ENCODE measurements at regions not wholly inside any gene's neighbourhood (a gene's known extent, or its start where the extent isn't known, plus 50 kb on each side); places are given as distances from the start of the nearest gene placed in this dataset.
"Not testable (repeated sequence)": the region's sequence is repeated elsewhere in the genome, so short reads cannot be mapped to it uniquely, and the experiment has no call there.

- no peak for DNase-seq
Observed at GRCh38 chr6:77063494-77063893, 399.8 kb downstream of the HTR1B start.

GRCh38 chr6:77055711-77056110 is 407.6 kb downstream of the HTR1B start:
- DNase-seq = no peak

GRCh38 chr6:77040568-77041195 is 422.6 kb downstream of the HTR1B start:
- no peak for DNase-seq

- DNase-seq = no peak
Observed at GRCh38 chr6:77038807-77039206, 424.5 kb downstream of the HTR1B start.

DNA sequence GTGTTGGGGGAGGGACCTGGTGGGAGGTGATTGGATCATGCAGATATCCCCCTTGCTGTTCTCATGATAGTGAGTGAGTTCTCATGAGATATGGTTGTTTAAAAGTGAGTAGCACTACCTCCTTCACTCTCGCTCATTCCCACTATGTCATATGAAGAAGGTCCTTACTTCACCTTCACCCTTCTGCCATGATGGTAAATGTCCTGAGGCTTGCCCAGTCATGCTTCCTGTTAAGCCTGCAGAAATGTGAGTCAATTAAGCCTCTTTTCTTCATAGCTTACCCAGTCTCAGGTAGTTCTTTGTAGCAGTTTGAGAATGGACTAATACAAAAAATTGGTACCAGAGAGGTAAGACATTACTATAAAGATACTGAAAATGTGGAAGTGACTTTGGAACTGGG is 425.9 kb downstream of the HTR1B start:
- no peak for DNase-seq

DNA sequence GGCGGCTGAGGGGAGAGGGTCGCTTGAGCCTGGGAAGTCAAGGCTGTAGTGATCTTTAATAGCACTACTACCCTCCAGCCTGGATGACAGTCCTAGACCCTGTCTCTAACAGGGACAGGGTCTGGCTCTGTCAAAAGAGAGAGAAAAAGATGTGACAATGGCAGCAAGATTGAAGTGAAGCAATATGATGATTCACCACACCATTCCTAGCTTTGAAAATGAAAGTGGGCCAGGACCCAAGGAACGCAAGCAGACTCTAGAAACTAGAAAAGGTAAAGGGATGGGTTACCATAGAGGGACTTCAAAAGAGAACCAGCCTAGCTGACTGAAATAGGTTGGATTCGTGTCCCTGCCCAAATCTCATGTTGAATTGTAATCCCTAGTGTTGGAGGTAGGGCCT is 426.9 kb downstream of the HTR1B start:
- DNase-seq = no peak

DNA sequence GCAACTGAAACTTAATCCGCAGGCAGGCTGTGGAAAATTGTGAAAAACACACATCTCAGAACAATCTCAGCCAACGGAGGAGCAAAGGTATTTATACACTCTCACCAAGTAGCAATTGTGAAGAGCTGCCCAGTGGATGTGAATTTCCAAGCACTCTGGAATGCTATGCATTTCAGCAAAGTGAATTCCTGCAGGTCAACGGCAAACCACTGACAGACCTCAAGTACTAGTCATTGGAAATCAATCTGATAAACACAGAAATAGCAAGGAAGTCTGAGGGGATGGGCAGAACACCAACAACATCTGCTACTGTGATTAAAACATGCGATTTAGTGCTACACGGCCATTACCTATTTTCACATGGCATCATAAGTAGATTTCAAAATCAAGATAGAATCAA is 429.1 kb downstream of the HTR1B start:
- DNase-seq = no peak

DNA sequence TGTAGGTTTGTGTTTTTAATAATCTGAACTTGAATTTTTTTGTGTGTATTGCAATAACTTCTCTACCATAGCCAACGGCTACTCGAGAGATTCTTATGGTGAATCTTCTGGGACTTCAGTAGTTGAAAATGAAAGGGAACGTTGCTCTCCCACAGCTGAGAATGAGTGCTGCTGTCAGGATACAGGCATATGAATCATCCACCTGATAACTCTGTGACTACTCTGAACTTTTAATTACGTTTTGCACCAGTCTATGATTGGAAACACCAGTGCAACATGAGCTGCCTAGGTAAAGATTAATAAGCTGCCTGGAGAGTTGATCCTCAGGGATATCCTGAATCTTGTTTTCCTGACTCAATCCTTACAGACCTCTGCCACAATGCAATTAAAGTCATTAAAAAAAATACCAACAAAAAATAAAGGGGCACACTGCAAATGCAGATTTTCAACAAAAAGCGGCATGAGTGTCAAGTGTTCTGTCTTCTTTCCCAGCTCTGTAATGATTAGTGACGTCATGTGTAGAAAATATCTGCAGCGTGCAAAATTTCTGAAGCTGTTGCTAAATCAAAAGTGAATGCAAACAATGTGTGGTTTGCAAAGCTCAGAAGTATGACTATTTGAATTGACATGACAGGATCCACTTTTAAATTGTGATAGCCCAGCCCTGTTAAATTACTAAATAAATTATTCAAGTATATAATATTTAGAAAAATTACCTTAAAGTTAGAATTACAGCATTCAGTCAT is 432.2 kb downstream of the HTR1B start:
- no peak for DNase-seq

GRCh38 chr6:77026341-77026740 is 436.9 kb downstream of the HTR1B start:
- DNase-seq = no peak

DNA sequence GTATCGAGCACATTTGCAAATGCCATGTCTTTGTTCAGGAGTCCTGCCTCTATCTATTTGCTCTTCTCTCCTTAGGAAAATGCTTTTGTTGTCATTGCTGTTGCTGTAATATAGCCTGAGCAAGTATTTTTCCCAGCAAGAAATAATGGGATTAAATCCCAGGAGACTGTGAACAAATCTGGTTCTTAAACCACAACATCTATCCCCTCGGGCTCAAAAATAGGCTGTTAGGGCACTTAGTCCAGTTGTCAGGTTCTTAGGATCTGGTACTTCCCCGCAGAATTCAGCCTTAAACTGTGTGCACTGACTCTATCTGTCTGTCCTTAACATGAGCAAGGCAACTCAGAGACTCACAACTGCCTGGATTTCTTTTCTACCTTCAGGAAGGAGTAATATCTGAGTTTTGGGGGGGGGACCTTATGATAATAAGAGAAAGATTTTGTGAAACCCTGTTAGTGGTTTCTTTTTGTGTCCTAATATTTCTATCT is 437.5 kb downstream of the HTR1B start:
- no peak for DNase-seq

DNA sequence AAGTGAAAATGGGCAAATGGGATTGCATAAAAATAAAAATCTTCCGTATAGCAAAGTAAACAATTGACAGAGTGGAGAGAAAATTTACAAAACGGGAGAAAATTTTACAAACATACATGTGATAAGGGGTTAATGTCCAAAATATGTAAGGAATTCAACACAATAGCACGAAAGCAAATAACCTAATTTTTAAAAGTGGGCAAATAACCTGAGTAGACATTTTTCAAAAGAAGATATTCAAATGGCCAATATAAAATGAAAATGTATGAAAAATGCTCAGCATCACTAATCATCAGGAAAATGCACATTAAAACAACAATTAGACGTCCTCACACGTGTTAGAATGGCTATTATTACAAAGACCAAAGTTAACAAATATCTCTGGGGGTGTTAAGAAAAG is 441.5 kb downstream of the HTR1B start:
- no peak for DNase-seq

DNA sequence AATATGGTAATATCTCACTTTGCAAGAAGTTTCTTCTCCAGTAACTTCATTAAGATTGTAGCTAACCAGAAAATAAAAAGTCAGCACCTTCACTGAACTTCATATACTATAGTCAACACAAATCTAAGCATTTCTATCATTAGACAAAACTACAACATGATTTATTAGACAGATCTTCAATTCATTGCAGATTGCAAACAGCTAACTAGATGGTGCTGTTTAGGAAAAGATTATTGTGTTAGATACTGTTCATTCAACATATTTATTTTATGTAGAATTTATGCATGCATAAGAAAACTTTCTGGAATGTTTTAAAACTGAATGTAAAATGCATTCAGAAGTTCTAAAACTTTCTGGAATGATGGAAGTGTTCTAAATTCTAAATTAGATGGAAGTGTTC is 442.1 kb downstream of the HTR1B start:
- no peak for DNase-seq

GRCh38 chr6:77019081-77019480 is 444.2 kb downstream of the HTR1B start:
- no peak for DNase-seq

GRCh38 chr6:77017537-77017936 is 445.8 kb downstream of the HTR1B start:
- DNase-seq = no peak

DNA sequence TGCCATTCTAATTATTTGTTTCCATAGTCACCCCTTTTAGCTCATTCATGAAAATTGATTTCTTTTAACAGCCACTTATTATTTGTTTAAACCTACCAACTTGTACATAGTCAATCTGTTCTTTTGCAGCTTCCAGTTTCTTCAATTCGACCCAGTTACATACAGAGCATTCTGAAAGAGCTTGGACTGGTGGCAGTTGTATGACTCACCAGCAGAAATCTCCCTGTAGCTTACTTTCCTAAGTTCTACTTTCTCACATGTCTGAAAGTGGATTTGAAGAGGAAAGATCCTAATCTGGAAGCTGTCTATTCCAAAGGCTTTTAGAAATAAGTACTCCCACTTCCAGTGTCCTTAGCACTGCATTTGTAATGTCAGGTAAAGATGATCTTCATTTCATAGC is 447.9 kb downstream of the HTR1B start:
- no peak for DNase-seq

DNA sequence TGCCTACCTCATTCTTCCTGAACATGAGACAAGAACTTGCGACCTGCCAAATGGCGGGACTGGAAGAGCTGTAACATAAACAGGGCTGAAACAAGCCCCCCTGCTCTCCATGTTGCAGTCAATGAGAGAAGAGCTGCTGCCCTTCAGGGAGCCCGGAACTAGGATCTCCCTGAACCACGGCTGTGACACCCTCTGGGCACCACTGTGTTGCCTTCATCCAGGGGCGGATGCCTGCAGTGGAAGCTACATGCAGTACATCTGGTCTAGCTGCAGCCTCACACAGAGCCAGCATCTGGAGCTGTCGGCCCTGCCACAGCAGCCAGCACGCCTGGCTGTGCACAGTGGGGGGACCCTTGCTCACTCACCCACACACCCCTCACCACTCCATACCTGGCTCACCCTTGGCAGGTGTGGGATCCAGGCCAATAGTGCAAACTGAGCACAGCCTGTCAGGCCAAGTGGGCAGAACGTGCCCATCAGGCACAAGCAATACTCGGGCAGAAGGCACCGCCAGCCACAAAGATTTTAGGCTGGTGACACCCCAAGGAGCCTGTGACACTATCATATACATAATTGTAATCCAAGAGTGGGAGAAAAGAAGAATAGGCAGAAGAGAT is 451.3 kb downstream of the HTR1B start:
- DNase-seq = no peak

- DNase-seq = no peak
Observed at GRCh38 chr6:77010931-77011542, 452.3 kb downstream of the HTR1B start.

DNA sequence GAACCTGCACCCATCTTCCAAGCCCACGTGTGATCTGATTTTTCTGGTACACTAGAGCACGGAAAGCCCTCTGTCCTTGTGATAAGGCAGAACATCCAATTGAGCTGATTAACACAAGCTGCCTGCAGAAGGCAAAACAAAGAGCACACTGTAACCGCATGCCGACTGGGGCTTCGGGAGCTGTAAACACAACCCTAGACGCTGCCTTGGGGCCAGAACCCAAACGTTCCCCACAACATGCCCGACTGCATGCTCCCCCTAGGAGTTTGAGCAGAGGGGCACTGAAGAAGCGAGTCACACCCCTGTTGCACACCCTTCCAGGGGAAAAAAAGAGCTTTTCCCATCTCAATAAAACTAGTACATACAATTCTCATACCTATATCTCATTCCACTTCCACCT is 470.7 kb downstream of the HTR1B start:
- no peak for DNase-seq

DNA sequence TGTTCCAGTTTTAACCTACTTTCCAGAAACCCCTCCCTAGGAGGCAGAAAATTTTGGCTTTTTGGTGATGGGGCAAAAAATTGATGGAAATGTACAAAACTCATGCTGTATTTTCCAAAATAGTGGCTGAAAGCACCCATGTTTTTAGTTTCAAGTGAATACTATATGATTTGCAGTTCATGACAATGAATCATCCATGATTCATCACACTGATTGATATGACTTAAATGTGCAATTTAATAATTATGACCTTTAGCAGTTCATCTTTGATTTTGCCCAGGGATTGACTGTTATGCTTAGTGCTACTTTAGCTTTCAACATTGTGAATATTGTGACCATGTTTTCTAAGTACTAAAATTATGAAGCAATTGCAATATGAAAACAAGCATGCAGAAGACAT is 478.7 kb downstream of the HTR1B start:
- DNase-seq = no peak

- DNase-seq = no peak
Observed at GRCh38 chr6:76982476-76983199, 480.7 kb downstream of the HTR1B start.

- DNase-seq = no peak
Observed at GRCh38 chr6:76972474-76972873, 490.8 kb downstream of the HTR1B start.

GRCh38 chr6:76959177-76959576 is 504.1 kb downstream of the HTR1B start:
- DNase-seq = not testable (repeated sequence)

All from activated CD4-positive, alpha-beta T cell treated with anti-CD3 and anti-CD28 coated beads, Interleukin-2, Interleukin-6, amounts not matched to agents 100 ng/mL and 50 ng/mL, durations not matched to agents 16 hours and 8 hours (primary cell).